H9 (cell line): ENCODE measurements at regions not wholly inside any gene's neighbourhood (a gene's known extent, or its start where the extent isn't known, plus 50 kb on each side); places are given as distances from the start of the nearest gene placed in this dataset.

Experiments used
- DNase-seq: peaks from one replicate; pipeline ENCODE4 v3.0.0-alpha.2; 2017
- H2AFZ ChIP-seq: one replicate; pipeline ENCODE4 v1.6.1; 2013; ENCODE audit warnings: mild to moderate bottlenecking, low read length, control low read depth, moderate library complexity
- H2AK5ac ChIP-seq: 2 replicates; pipeline ENCODE4 v1.6.1; 2013; ENCODE audit warnings: low read length, control low read depth, mixed read lengths; ENCODE audit not compliant: insufficient read length
- H2BK120ac ChIP-seq: one replicate; pipeline ENCODE4 v1.6.1; 2013; ENCODE audit warnings: low read depth, mild to moderate bottlenecking, low read length, control low read depth, inconsistent platforms; ENCODE audit not compliant: poor library complexity, severe bottlenecking
- H2BK12ac ChIP-seq: 2 replicates; pipeline ENCODE4 v1.6.1; 2013; ENCODE audit warnings: low read length, control low read depth, mixed read lengths, low read depth; ENCODE audit not compliant: insufficient read length
- H2BK15ac ChIP-seq: 2 replicates; pipeline ENCODE4 v1.6.1; 2013; ENCODE audit warnings: low read depth, low read length, control low read depth
- H2BK20ac ChIP-seq: one replicate; pipeline ENCODE4 v1.6.1; 2013; ENCODE audit warnings: low read depth, mild to moderate bottlenecking, low read length, control low read depth, inconsistent platforms; ENCODE audit not compliant: poor library complexity, severe bottlenecking
- H2BK5ac ChIP-seq: 2 replicates; pipeline ENCODE4 v1.6.1; 2013; ENCODE audit warnings: low read length, control low read depth, mixed read lengths; ENCODE audit not compliant: insufficient read length
- H3K14ac ChIP-seq: 2 replicates; pipeline ENCODE4 v1.6.1; 2013; ENCODE audit warnings: low read length, control low read depth; ENCODE audit not compliant: insufficient read depth
- H3K18ac ChIP-seq: 2 replicates; pipeline ENCODE4 v1.6.1; 2013; ENCODE audit warnings: low read depth, mild to moderate bottlenecking, mixed read lengths, low read length, control low read depth; ENCODE audit not compliant: insufficient read length
- H3K23ac ChIP-seq: 2 replicates; pipeline ENCODE4 v1.6.1; 2013; ENCODE audit warnings: low read length, control low read depth, mixed read lengths, low read depth; ENCODE audit not compliant: insufficient read length
- H3K23me2 ChIP-seq: 2 replicates; pipeline ENCODE4 v1.6.1; 2013; ENCODE audit warnings: low read depth, mild to moderate bottlenecking, mixed read lengths, low read length, control low read depth; ENCODE audit not compliant: insufficient read length, poor library complexity, severe bottlenecking
- H3K27ac ChIP-seq: 2 replicates; pipeline ENCODE4 v1.5.1; 2013; ENCODE audit warnings: low read length, control low read depth, mixed read lengths, low read depth; ENCODE audit not compliant: insufficient read length
- H3K27me3 ChIP-seq: 2 replicates; pipeline ENCODE4 v1.6.1; 2013; ENCODE audit warnings: low read length, control low read depth, inconsistent platforms; ENCODE audit not compliant: insufficient read depth
- H3K4ac ChIP-seq: 2 replicates; pipeline ENCODE4 v1.6.1; 2013; ENCODE audit warnings: low read depth, mild to moderate bottlenecking, control low read depth, inconsistent platforms, low read length, moderate library complexity
- H3K4me1 ChIP-seq: 2 replicates; pipeline ENCODE4 v1.6.1; 2013; ENCODE audit warnings: low read length, control low read depth, inconsistent platforms; ENCODE audit not compliant: insufficient read depth
- H3K4me2 ChIP-seq: 2 replicates; pipeline ENCODE4 v1.6.1; 2013; ENCODE audit warnings: low read length, control low read depth, mixed read lengths; ENCODE audit not compliant: insufficient read length, insufficient read depth
- H3K56ac ChIP-seq: 2 replicates; pipeline ENCODE4 v1.6.1; 2013; ENCODE audit warnings: low read depth, mild to moderate bottlenecking, mixed read lengths, low read length, control low read depth; ENCODE audit not compliant: insufficient read length
- H3K79me1 ChIP-seq: 2 replicates; pipeline ENCODE4 v1.6.1; 2013; ENCODE audit warnings: low read depth, mild to moderate bottlenecking, moderate library complexity, low read length, control low read depth, inconsistent platforms; ENCODE audit not compliant: insufficient read depth, poor library complexity, severe bottlenecking
- H3K79me2 ChIP-seq: 2 replicates; pipeline ENCODE4 v1.6.1; 2013; ENCODE audit warnings: low read length, control low read depth, inconsistent platforms; ENCODE audit not compliant: insufficient read depth
- H3K9ac ChIP-seq: 2 replicates; pipeline ENCODE4 v1.6.1; 2013; ENCODE audit warnings: low read length, control low read depth, mixed read lengths; ENCODE audit not compliant: insufficient read length; ENCODE audit errors: extremely low read depth
- H3K9me3 ChIP-seq: one replicate; pipeline ENCODE4 v1.6.1; 2013; ENCODE audit warnings: low read depth, low read length, inconsistent platforms; ENCODE audit not compliant: control insufficient read depth
- H3T11ph ChIP-seq: one replicate; pipeline ENCODE4 v1.6.1; 2013; ENCODE audit warnings: mild to moderate bottlenecking, low read length, control low read depth, inconsistent platforms
- H4K20me1 ChIP-seq: one replicate; pipeline ENCODE4 v1.6.1; 2013; ENCODE audit not compliant: control insufficient read depth, insufficient read length, insufficient read depth
- H4K5ac ChIP-seq: 2 replicates; pipeline ENCODE4 v1.6.1; 2013; ENCODE audit warnings: low read depth, mild to moderate bottlenecking, mixed read lengths, low read length, control low read depth; ENCODE audit not compliant: insufficient read length
- H4K8ac ChIP-seq: replicated peaks from 2 replicates; pipeline ENCODE4 v1.6.1; 2013; ENCODE audit warnings: low read length, control low read depth, mixed read lengths, low read depth; ENCODE audit not compliant: insufficient read length
- H4K91ac ChIP-seq: 2 replicates; pipeline ENCODE4 v1.6.1; 2013; ENCODE audit warnings: low read depth, mild to moderate bottlenecking, moderate library complexity, mixed read lengths, low read length, control low read depth; ENCODE audit not compliant: insufficient read length
- H3K27ac Mint-ChIP-seq, 3 experiments: 2 replicates in 2 of 3; 3 replicates in 1 of 3; pipeline ENCODE4 v1.8.0; 2020 to 2021; ENCODE audit warnings: mixed read lengths in 3 of 3, mild to moderate bottlenecking in 1 of 3, moderate library complexity in 1 of 3
- H3K27me3 Mint-ChIP-seq: 2 replicates; pipeline ENCODE4 v1.8.0; 2021; ENCODE audit warnings: low read depth, mild to moderate bottlenecking, moderate library complexity, mixed read lengths
- H3K36me3 Mint-ChIP-seq, 3 experiments: 2 replicates in 2 of 3; 3 replicates in 1 of 3; pipeline ENCODE4 v1.8.0; 2020 to 2021; ENCODE audit warnings: low read depth in 3 of 3, mixed read lengths in 3 of 3; ENCODE audit not compliant: insufficient read depth in 1 of 3
- H3K4me1 Mint-ChIP-seq, 2 experiments: 2 replicates each; pipeline ENCODE4 v1.8.0; 2020; ENCODE audit warnings: mixed read lengths in 2 of 2
- H3K4me3 Mint-ChIP-seq, 2 experiments: 2 replicates in 1 of 2; 3 replicates in 1 of 2; pipeline ENCODE4 v1.8.0; 2020 to 2021; ENCODE audit warnings: mild to moderate bottlenecking in 2 of 2, mixed read lengths in 2 of 2, moderate library complexity in 1 of 2
- H3K9me3 Mint-ChIP-seq, 2 experiments: 2 replicates in 1 of 2; 3 replicates in 1 of 2; pipeline ENCODE4 v1.8.0; 2020; ENCODE audit warnings: mild to moderate bottlenecking in 2 of 2, mixed read lengths in 2 of 2, moderate library complexity in 1 of 2
- WGBS: extraction: QIAGEN DNeasy Blood & Tissue Kit; methylation state at CpG from one replicate; pipeline ENCODE4 v1.1.7; 2013; ENCODE audit warnings: missing lambda C conversion rate, low lambda C conversion rate, mixed read lengths; ENCODE audit not compliant: insufficient read length; ENCODE audit errors: extremely low coverage; 5-methylcytosine and 5-hydroxymethylcytosine counted together
- TF ChIP-seq, protein P1 (sequence below): fragments of 200-600 bp; sonication (generic); conservative IDR thresholded peaks from 3 replicates; pipeline ENCODE4 v1.8.0; 2021; ENCODE audit warnings: antibody characterized with exemption, mild to moderate bottlenecking

DNA sequence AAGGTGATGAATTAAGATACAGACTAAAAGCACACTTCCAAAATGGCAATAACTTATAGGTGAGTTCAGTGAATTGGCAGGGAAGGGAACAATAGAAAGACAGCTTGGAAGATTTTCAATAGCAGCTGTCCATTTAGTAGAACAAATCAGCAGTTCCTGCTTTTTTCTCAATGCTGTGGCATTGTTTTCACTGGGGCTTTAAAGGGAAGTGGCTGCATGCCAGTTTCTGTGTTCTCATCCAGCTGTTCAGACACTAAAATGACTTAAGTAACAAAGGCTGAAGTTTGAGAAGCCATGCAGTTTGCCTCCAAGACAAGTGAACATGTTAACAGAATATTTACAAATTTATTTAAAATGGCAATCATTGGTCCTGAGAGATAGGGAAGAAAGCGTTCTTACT lies 291.9 kb downstream of the FAM47A start:
- Histone ChIP-seq H4K5ac (no peak overlapping the region), H3K4ac (no peak overlapping the region), H3T11ph (no peak overlapping the region), H3K27me3 (no peaks in the 10 kb centered on the region), H2BK5ac (no peak overlapping the region), H4K91ac (no peak overlapping the region), H4K8ac (no peak overlapping the region), H2AFZ (no peak overlapping the region), H3K14ac (no peak overlapping the region), H2BK12ac (no peak overlapping the region), H4K20me1 (no peaks in the 10 kb centered on the region), H3K79me1 (no peaks in the 10 kb centered on the region), H3K56ac (no peak overlapping the region), H3K23me2 (no peaks in the 10 kb centered on the region), H3K9me3 (no peaks in the 10 kb centered on the region), H3K9ac (no peak overlapping the region), H3K4me1 (no peaks in the 10 kb centered on the region), H3K23ac (no peak overlapping the region), H2BK120ac (no peak overlapping the region), H2BK15ac (no peak overlapping the region), H3K18ac (no peak overlapping the region), H3K4me2 (no peak overlapping the region), H3K27ac (no peak overlapping the region), H2BK20ac (no peak overlapping the region), H3K79me2 (no peaks in the 10 kb centered on the region), H2AK5ac (no peak overlapping the region)
- TF ChIP-seq, protein P1, sequence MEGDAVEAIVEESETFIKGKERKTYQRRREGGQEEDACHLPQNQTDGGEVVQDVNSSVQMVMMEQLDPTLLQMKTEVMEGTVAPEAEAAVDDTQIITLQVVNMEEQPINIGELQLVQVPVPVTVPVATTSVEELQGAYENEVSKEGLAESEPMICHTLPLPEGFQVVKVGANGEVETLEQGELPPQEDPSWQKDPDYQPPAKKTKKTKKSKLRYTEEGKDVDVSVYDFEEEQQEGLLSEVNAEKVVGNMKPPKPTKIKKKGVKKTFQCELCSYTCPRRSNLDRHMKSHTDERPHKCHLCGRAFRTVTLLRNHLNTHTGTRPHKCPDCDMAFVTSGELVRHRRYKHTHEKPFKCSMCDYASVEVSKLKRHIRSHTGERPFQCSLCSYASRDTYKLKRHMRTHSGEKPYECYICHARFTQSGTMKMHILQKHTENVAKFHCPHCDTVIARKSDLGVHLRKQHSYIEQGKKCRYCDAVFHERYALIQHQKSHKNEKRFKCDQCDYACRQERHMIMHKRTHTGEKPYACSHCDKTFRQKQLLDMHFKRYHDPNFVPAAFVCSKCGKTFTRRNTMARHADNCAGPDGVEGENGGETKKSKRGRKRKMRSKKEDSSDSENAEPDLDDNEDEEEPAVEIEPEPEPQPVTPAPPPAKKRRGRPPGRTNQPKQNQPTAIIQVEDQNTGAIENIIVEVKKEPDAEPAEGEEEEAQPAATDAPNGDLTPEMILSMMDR, result no peak
- no peak overlapping the region for H3K27ac Mint-ChIP-seq
- H3K4me3 Mint-ChIP-seq, result no peak overlapping the region
- WGBS, result no CpG with 5 or more reads among the region's 1 CpG
- no peaks in the 10 kb centered on the region for H3K4me1 Mint-ChIP-seq
- H3K27me3 Mint-ChIP-seq, result no peaks in the 10 kb centered on the region
- H3K9me3 Mint-ChIP-seq, result peaks cover 0 to 41% of the 10 kb centered on the region in 2 experiments; a peak in 4 of 5 replicates
- H3K36me3 Mint-ChIP-seq, result no peaks in the 10 kb centered on the region
- DNase-seq, result no peak
